ENCODE measurements at regions not wholly inside any gene's neighbourhood (a gene's known extent, or its start where the extent isn't known, plus 50 kb on each side); places are given as distances from the start of the nearest gene placed in this dataset.

- Histone ChIP-seq H3K9me2 (ENCODE audit: insufficient read depth, low read length) (no peaks in the 10 kb centered on the region), H3F3A (ENCODE audit: insufficient read depth, low read length, poor library complexity, severe bottlenecking) (no peaks in the 10 kb centered on the region), H3K9me3 (ENCODE audit: low read length) (no peaks in the 10 kb centered on the region), H3K36me3 (ENCODE audit: insufficient read depth, low read length) (no peaks in the 10 kb centered on the region), H3K4me3 (ENCODE audit: low read length) (no peak overlapping the region), H2AFZ (ENCODE audit: low read depth, low read length) (no peak overlapping the region), H3K27ac (ENCODE audit: low read length) (no peak overlapping the region), H3K9ac (ENCODE audit: low read length) (no peak overlapping the region), H3K79me2 (replicated peaks; ENCODE audit: insufficient read depth, low read length) (no peaks in the 10 kb centered on the region), H4K20me1 (ENCODE audit: insufficient read depth) (no peaks in the 10 kb centered on the region), H3K27me3 (ENCODE audit: insufficient read depth, low read depth, low read length) (no peaks in the 10 kb centered on the region), H3K4me2 (ENCODE audit: low read length) (no peak overlapping the region)
- TF ChIP-seq SMC3 (conservative IDR thresholded peaks at IDR 0.05; ENCODE audit: poor library complexity), result no peak
- TF ChIP-seq REST (IDR thresholded peaks at IDR 0.05; ENCODE audit: borderline replicate concordance), result no peak
- no peak for TF ChIP-seq TAF1 (IDR thresholded peaks at IDR 0.05; ENCODE audit: low read depth)
- no peak for TF ChIP-seq MXI1 (conservative IDR thresholded peaks at IDR 0.05; ENCODE audit: poor library complexity, severe bottlenecking)
- TF ChIP-seq EP300 (conservative IDR thresholded peaks at IDR 0.05; ENCODE audit: poor library complexity, severe bottlenecking), result no peak
- no peak for TF ChIP-seq CTCF (IDR thresholded peaks at IDR 0.05; ENCODE audit: poor library complexity, severe bottlenecking)
- TF ChIP-seq POLR2AphosphoS5 (IDR thresholded peaks at IDR 0.05), result no peak
- TF ChIP-seq RAD21 (conservative IDR thresholded peaks at IDR 0.05), result no peak
- no peak for TF ChIP-seq EZH2 (IDR thresholded peaks at IDR 0.05; ENCODE audit: borderline replicate concordance, insufficient read depth, low read length, poor library complexity, severe bottlenecking)
These were observed 410.1 kb upstream of the DPH6 start for GRCh38 chr15:35956056-35956455.

GRCh38 chr15:35958021-35958420 lies 412.1 kb upstream of the DPH6 start:
- no peak overlapping the region for H3K9ac ChIP-seq (ENCODE audit: low read length)
- no peak overlapping the region for H2AFZ ChIP-seq (ENCODE audit: low read depth, low read length)
- no peaks in the 10 kb centered on the region for H4K20me1 ChIP-seq (ENCODE audit: insufficient read depth)
- H3K27me3 ChIP-seq (ENCODE audit: insufficient read depth, low read depth, low read length), result no peaks in the 10 kb centered on the region
- no peaks in the 10 kb centered on the region for H3F3A ChIP-seq (ENCODE audit: insufficient read depth, low read length, poor library complexity, severe bottlenecking)
- no peaks in the 10 kb centered on the region for H3K9me3 ChIP-seq (ENCODE audit: low read length)
- H3K9me2 ChIP-seq (ENCODE audit: insufficient read depth, low read length), result no peaks in the 10 kb centered on the region
- no peaks in the 10 kb centered on the region for H3K36me3 ChIP-seq (ENCODE audit: insufficient read depth, low read length)
- no peak overlapping the region for H3K4me3 ChIP-seq (ENCODE audit: low read length)
- H3K79me2 ChIP-seq (replicated peaks; ENCODE audit: insufficient read depth, low read length), result no peaks in the 10 kb centered on the region
- H3K4me2 ChIP-seq (ENCODE audit: low read length), result no peak overlapping the region
- H3K27ac ChIP-seq (ENCODE audit: low read length), result no peak overlapping the region
- no peak for TF ChIP-seq TAF1 (IDR thresholded peaks at IDR 0.05; ENCODE audit: low read depth)
- no peak for TF ChIP-seq REST (IDR thresholded peaks at IDR 0.05; ENCODE audit: borderline replicate concordance)
- TF ChIP-seq EP300 (conservative IDR thresholded peaks at IDR 0.05; ENCODE audit: poor library complexity, severe bottlenecking), result no peak
- TF ChIP-seq RAD21 (conservative IDR thresholded peaks at IDR 0.05), result no peak
- TF ChIP-seq SMC3 (conservative IDR thresholded peaks at IDR 0.05; ENCODE audit: poor library complexity), result no peak
- TF ChIP-seq POLR2AphosphoS5 (IDR thresholded peaks at IDR 0.05), result no peak
- no peak for TF ChIP-seq EZH2 (IDR thresholded peaks at IDR 0.05; ENCODE audit: borderline replicate concordance, insufficient read depth, low read length, poor library complexity, severe bottlenecking)
- no peak for TF ChIP-seq CTCF (IDR thresholded peaks at IDR 0.05; ENCODE audit: poor library complexity, severe bottlenecking)
- no peak for TF ChIP-seq MXI1 (conservative IDR thresholded peaks at IDR 0.05; ENCODE audit: poor library complexity, severe bottlenecking)

Data from neural cell (in vitro differentiated cells).